ENCODE measurements at regions not wholly inside any gene's neighbourhood (a gene's known extent, or its start where the extent isn't known, plus 50 kb on each side); places are given as distances from the start of the nearest gene placed in this dataset.

- no peaks in the 10 kb centered on the region for H3K27me3 ChIP-seq (ENCODE audit: insufficient read depth, poor library complexity, severe bottlenecking)
- H3K4me3 ChIP-seq (ENCODE audit: severe bottlenecking), result peak overlapping the region; percentile 96
- no peak for ATAC-seq (ENCODE audit: low read depth)
- peaks cover 17% of the 10 kb centered on the region for H3K36me3 ChIP-seq (ENCODE audit: low read depth)
- peak; percentile 27 for TF ChIP-seq CTCF (IDR thresholded peaks at IDR 0.05; ENCODE audit: poor library complexity, severe bottlenecking)
- no peaks in the 10 kb centered on the region for H3K9me3 ChIP-seq (ENCODE audit: severe bottlenecking)
- peaks cover 8% of the 10 kb centered on the region for H3K4me1 ChIP-seq (ENCODE audit: insufficient read depth, poor library complexity, severe bottlenecking)
- peak overlapping the region; percentile 57 for H3K27ac ChIP-seq (ENCODE audit: poor library complexity, severe bottlenecking)
- DNase-seq (ENCODE audit: low spot score), result no peak
Measured at GRCh38 chr16:31713945-31714902, 159.4 kb upstream of the ZNF267 start.

- no peak for DNase-seq (ENCODE audit: low spot score)
- TF ChIP-seq CTCF (IDR thresholded peaks at IDR 0.05; ENCODE audit: poor library complexity, severe bottlenecking), result peak; percentile 14
- peaks cover 8% of the 10 kb centered on the region for H3K4me1 ChIP-seq (ENCODE audit: insufficient read depth, poor library complexity, severe bottlenecking)
- no peak for ATAC-seq (ENCODE audit: low read depth)
- no peaks in the 10 kb centered on the region for H3K27me3 ChIP-seq (ENCODE audit: insufficient read depth, poor library complexity, severe bottlenecking)
- no peak overlapping the region for H3K4me3 ChIP-seq (ENCODE audit: severe bottlenecking)
- no peak overlapping the region for H3K27ac ChIP-seq (ENCODE audit: poor library complexity, severe bottlenecking)
- H3K36me3 ChIP-seq (ENCODE audit: low read depth), result peaks cover 17% of the 10 kb centered on the region
- H3K9me3 ChIP-seq (ENCODE audit: severe bottlenecking), result no peaks in the 10 kb centered on the region
Measured at GRCh38 chr16:31714903-31715504, 158.6 kb upstream of the ZNF267 start.

GRCh38 chr16:31715915-31716314 lies 157.7 kb upstream of the ZNF267 start:
- no peak overlapping the region for H3K4me3 ChIP-seq (ENCODE audit: severe bottlenecking)
- peaks cover 20% of the 10 kb centered on the region for H3K36me3 ChIP-seq (ENCODE audit: low read depth)
- no peaks in the 10 kb centered on the region for H3K9me3 ChIP-seq (ENCODE audit: severe bottlenecking)
- H3K27me3 ChIP-seq (ENCODE audit: insufficient read depth, poor library complexity, severe bottlenecking), result no peaks in the 10 kb centered on the region
- H3K4me1 ChIP-seq (ENCODE audit: insufficient read depth, poor library complexity, severe bottlenecking), result peaks cover 8% of the 10 kb centered on the region
- ATAC-seq (ENCODE audit: low read depth) (no peak), DNase-seq (ENCODE audit: low spot score) (no peak)
- H3K27ac ChIP-seq (ENCODE audit: poor library complexity, severe bottlenecking), result no peak overlapping the region
- TF ChIP-seq CTCF (IDR thresholded peaks at IDR 0.05; ENCODE audit: poor library complexity, severe bottlenecking), result no peak

- TF ChIP-seq CTCF (IDR thresholded peaks at IDR 0.05; ENCODE audit: poor library complexity, severe bottlenecking), result no peak
- DNase-seq (ENCODE audit: low spot score), result no peak
- no peaks in the 10 kb centered on the region for H3K27me3 ChIP-seq (ENCODE audit: insufficient read depth, poor library complexity, severe bottlenecking)
- no peak overlapping the region for H3K27ac ChIP-seq (ENCODE audit: poor library complexity, severe bottlenecking)
- ATAC-seq (ENCODE audit: low read depth), result no peak
- no peak overlapping the region for H3K4me3 ChIP-seq (ENCODE audit: severe bottlenecking)
- H3K36me3 ChIP-seq (ENCODE audit: low read depth), result peaks cover 37% of the 10 kb centered on the region
- H3K4me1 ChIP-seq (ENCODE audit: insufficient read depth, poor library complexity, severe bottlenecking), result peaks cover 8% of the 10 kb centered on the region
- H3K9me3 ChIP-seq (ENCODE audit: severe bottlenecking), result no peaks in the 10 kb centered on the region
Measured at GRCh38 chr16:31718998-31719397, 154.6 kb upstream of the ZNF267 start.

Measured in RWPE2 (cell line).